Central memory CD8-positive, alpha-beta T cell (primary cell): ENCODE measurements at regions not wholly inside any gene's neighbourhood (a gene's known extent, or its start where the extent isn't known, plus 50 kb on each side); places are given as distances from the start of the nearest gene placed in this dataset.

Source experiments
- ATAC-seq: fragments of 150-1000 bp; cut with Tn5 transposase; replicated peaks from 2 replicates; pipeline ENCODE4 v1.10.0; 2022; ENCODE audit warnings: mild to moderate bottlenecking, moderate FRiP score, moderate number of reproducible peaks; ENCODE audit not compliant: poor library complexity, severe bottlenecking; ENCODE audit errors: extremely low read depth
- DNase-seq, 2 donors: peaks; one replicate each; pipeline ENCODE4 v3.0.0; 2021; ENCODE audit warnings: low spot score in 2 of 2
- H3K27ac Mint-ChIP-seq: one replicate; pipeline ENCODE4 v1.8.0; 2022; ENCODE audit warnings: low read depth, mild to moderate bottlenecking, moderate library complexity, mixed read lengths
- H3K27me3 Mint-ChIP-seq: one replicate; pipeline ENCODE4 v1.8.0; 2022; ENCODE audit warnings: mixed read lengths
- H3K36me3 Mint-ChIP-seq: one replicate; pipeline ENCODE4 v1.8.0; 2022; ENCODE audit warnings: mild to moderate bottlenecking, moderate library complexity, mixed read lengths; ENCODE audit not compliant: insufficient read depth
- H3K4me1 Mint-ChIP-seq: one replicate; pipeline ENCODE4 v1.8.0; 2022; ENCODE audit warnings: mixed read lengths
- H3K4me3 Mint-ChIP-seq: one replicate; pipeline ENCODE4 v1.8.0; 2022; ENCODE audit warnings: mild to moderate bottlenecking, moderate library complexity, mixed read lengths
- H3K9me3 Mint-ChIP-seq: one replicate; pipeline ENCODE4 v1.8.0; 2022; ENCODE audit warnings: mixed read lengths

DNA sequence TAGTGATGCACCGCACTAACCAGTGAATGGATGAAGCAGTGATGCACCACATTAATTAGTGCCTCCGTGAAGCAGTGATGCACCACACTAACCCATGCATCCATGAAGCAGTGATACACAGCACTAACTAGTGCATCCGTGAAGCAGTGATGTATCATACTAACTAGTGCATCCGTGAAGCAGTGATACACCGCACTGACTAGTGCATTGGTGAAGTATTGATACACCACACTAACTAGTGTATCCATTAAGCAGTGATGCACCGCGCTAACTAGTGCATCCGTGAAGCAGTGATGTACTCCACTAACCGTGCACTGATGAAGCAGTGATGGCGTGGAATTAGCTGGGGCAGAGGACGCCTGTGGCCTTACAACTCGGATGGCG lies 80.6 kb upstream of the NKD1 start:
- H3K4me3 Mint-ChIP-seq = no peak overlapping the region
- ATAC-seq (no peak), DNase-seq (no peak)
- H3K9me3 Mint-ChIP-seq = no peaks in the 10 kb centered on the region
- H3K36me3 Mint-ChIP-seq = peaks cover 3% of the 10 kb centered on the region
- H3K27me3 Mint-ChIP-seq = peaks cover 81% of the 10 kb centered on the region
- peaks cover 5% of the 10 kb centered on the region for H3K4me1 Mint-ChIP-seq
- no peak overlapping the region for H3K27ac Mint-ChIP-seq

DNA sequence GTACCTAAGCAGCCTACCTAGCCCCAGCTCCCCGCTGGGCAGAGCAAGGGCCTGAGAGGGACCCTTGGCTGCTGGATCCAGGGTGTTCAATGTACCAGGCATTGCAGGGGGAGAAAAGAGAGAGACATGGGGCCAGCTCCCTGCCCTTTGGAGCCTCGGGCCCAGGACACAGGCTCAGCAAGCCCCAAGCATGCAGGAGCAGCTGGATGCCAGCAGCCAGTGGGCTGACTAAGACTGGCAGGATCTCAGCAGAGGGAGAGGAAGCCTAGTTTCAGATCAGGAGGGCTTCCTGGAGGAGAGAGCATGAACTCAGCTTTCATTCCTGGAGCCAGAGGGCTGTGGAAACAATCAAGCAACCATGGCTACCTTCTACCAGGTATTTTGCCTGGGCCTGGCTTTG lies 82.0 kb upstream of the NKD1 start:
- H3K9me3 Mint-ChIP-seq = no peaks in the 10 kb centered on the region
- H3K4me3 Mint-ChIP-seq = no peak overlapping the region
- ATAC-seq = no peak
- no peak for DNase-seq
- no peak overlapping the region for H3K27ac Mint-ChIP-seq
- H3K4me1 Mint-ChIP-seq = peaks cover 5% of the 10 kb centered on the region
- H3K27me3 Mint-ChIP-seq = peaks cover 67% of the 10 kb centered on the region
- H3K36me3 Mint-ChIP-seq = peaks cover 3% of the 10 kb centered on the region

DNA sequence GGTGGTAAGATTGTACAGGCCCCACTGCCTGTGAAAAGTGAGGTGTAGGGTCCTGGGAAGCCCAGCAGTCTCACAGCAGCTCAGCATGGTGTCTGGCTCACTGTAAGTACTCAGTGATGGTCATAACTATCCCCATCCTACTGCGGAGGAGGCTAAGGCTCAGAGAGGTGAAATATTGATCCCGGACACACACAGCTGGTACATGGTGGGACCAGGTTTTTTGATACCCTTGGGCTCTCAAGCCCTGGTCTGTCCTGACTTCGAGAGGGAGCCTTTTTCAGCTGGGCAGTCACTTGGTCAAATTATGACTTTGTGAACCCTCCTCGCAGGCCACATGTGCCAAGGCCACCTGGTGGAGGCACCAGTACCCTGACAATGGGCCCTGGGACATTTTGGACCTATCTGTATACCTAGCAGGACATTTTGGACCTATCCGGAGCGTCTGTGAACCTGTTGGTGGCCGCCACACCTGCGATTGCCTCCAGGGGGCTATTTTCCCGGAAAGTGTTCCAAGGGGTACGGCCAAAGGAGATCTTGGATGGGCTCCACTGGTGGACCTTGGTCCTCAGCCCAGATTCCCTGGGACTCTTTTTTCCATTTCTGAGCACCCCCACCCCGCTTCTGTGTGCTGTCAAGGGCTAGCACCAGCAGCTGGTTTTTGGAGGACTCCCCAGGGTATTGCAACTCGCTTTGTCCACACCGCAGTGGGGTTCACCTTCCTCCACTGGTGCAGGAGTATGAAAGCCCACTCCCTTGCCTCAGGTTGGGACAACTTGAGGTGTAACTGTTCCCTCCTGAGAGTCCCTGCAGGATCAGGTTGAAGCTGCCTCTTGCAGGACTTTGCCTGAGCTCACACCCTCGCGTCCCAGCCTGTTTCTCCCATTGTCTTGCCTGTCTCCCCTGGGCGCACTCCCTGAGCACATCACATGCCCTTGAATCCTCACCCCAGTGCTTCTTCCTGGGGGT lies 83.6 kb upstream of the NKD1 start:
- Mint-ChIP-seq H3K4me3 (no peak overlapping the region), H3K9me3 (no peaks in the 10 kb centered on the region), H3K4me1 (peaks cover 5% of the 10 kb centered on the region), H3K27me3 (peaks cover 61% of the 10 kb centered on the region), H3K36me3 (peaks cover 1% of the 10 kb centered on the region), H3K27ac (no peak overlapping the region)
- DNase-seq (no peak), ATAC-seq (no peak)

DNA sequence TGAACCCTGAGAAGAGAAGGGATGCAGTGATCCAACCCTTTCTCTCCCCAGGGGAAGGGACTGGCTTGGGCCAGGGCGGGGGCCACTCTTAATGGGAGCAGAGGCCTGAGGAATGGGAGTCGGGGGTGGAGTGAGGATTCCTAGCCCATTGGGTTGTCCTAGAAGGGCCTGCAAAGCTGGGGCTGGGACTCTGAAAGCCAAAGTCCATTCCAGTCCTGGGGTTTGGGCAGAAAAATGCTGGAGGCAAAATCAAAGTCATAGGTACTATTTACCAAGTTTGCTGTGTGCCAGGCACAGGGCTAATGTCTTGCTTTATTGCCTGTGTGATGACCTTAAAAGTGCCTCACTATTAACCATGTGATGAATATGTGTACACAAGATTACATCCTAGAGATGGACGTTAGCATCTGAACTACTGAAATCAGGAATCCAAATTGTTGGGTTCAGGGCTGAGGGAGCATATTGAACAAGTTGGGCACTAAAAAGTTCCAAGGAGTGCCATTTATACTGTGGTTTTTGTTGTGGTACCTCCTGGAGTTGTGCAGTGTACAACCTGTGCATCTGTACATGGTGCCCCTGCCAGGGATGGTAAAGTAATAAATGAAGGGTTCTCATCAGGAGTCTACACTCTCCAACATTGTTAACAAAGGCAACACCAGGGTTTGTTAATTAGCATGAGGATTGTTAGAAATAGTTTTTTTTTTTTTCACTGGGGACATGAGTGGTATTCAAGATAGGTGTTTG lies 84.4 kb upstream of the NKD1 start:
- Mint-ChIP-seq H3K4me1 (peaks cover 4% of the 10 kb centered on the region), H3K36me3 (peaks cover 1% of the 10 kb centered on the region), H3K27ac (no peak overlapping the region), H3K27me3 (peaks cover 61% of the 10 kb centered on the region), H3K4me3 (no peak overlapping the region), H3K9me3 (no peaks in the 10 kb centered on the region)
- ATAC-seq (no peak), DNase-seq (no peak)

DNA sequence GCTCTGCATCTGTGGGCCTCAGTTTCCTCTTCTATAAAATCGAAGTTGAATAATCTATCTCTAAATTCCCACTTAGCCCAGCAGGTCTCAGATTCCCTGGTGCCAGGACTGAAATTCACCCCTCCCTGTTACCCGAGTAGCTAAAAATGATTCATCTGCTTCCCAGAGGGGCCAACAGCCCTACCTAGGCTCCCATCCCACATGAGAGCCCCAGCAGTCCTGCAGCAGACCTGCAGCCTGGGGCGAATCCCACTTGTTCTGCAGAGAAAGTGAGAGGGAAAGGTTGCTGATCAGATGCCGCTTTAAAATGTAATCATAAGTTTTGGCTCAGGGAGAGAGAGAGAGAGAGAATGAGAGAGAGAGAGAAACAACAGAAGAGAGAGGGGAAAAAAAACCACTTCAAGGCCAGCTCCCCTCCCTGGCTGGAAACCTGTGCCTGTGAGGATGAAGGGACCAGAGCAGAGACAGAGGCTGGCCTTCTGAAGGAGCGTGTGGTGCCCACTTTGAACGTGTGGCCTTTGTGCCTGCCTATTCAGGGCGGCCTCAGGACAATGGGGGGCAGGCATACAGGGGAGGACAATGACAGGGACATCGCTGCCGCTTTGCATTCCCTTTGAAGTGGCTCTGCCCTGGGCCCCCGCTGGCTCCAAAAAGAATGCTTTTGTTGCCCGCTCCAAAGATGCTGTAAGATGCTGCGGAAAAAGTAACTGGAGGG lies 85.2 kb upstream of the NKD1 start:
- H3K4me1 Mint-ChIP-seq = no peaks in the 10 kb centered on the region
- H3K4me3 Mint-ChIP-seq = no peak overlapping the region
- peaks cover 58% of the 10 kb centered on the region for H3K27me3 Mint-ChIP-seq
- ATAC-seq (no peak), DNase-seq (no peak)
- H3K36me3 Mint-ChIP-seq = peaks cover 1% of the 10 kb centered on the region
- H3K27ac Mint-ChIP-seq = no peak overlapping the region
- H3K9me3 Mint-ChIP-seq = no peaks in the 10 kb centered on the region

DNA sequence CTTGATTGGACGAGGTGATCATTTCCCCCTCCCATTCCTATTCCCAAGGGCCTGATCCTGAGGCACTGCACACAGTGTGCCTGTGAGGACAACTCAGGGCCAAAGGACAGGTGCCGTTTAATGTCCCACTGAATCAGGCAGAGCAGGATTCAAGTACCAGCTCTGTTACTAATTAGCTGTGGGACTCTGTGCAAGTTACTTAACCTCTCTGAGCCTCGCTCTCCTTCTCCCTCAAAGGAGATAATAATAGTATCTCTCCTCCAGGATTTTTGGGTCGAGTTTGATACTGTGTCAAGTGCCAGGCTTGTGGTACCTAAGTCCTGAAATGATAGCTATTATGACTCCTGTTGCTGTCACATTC lies 86.8 kb upstream of the NKD1 start:
- Mint-ChIP-seq H3K27ac (no peak overlapping the region), H3K9me3 (no peaks in the 10 kb centered on the region), H3K4me1 (peaks cover 5% of the 10 kb centered on the region), H3K27me3 (peaks cover 55% of the 10 kb centered on the region), H3K36me3 (peaks cover 1% of the 10 kb centered on the region), H3K4me3 (no peak overlapping the region)
- DNase-seq = no peak
- ATAC-seq = no peak

DNA sequence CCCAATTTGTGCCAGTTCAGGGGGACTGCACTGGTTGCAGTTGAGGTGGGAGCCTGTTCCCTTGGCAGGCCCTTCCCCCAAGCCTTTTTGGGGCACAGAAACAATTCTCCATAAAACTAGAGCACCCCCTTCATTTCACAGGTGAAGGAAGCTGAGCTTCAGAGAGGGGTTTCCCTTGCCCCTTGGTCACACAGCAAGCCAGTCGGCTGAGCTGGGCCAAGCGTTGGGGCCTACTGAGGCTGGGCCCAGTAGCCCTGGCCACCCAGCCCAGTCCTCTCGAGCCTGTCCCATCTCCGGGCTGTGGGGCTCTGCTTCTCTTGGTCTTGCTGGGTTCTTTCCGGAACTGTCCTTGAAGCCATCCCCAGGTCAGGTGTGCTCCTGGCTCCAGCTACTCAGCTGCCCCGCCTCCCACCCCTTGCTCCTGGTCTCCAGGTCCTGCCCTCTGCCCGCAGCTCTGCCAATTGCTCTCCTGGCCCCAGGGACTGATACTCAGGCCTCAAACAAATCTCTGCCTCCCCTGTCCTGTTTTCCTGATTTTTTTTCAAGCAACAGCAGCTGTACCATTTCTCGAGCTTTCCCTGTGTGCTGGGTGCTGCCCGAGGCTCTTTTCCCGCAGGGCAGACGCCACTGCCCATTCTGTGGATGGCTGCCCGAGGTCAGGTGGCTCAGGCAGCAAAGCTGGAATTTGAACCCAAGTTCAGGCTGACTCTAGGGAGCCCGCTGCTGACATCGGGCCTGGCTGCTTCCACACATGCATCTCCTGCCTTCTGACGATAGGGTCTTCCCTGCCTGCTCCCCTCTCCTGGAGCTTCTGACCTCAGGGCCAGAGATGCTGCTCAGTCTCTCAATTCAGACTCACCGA lies 87.4 kb upstream of the NKD1 start:
- H3K27ac Mint-ChIP-seq = no peak overlapping the region
- no peaks in the 10 kb centered on the region for H3K9me3 Mint-ChIP-seq
- peaks cover 55% of the 10 kb centered on the region for H3K27me3 Mint-ChIP-seq
- ATAC-seq = no peak
- no peak for DNase-seq
- H3K36me3 Mint-ChIP-seq = no peaks in the 10 kb centered on the region
- H3K4me3 Mint-ChIP-seq = no peak overlapping the region
- H3K4me1 Mint-ChIP-seq = peaks cover 5% of the 10 kb centered on the region

DNA sequence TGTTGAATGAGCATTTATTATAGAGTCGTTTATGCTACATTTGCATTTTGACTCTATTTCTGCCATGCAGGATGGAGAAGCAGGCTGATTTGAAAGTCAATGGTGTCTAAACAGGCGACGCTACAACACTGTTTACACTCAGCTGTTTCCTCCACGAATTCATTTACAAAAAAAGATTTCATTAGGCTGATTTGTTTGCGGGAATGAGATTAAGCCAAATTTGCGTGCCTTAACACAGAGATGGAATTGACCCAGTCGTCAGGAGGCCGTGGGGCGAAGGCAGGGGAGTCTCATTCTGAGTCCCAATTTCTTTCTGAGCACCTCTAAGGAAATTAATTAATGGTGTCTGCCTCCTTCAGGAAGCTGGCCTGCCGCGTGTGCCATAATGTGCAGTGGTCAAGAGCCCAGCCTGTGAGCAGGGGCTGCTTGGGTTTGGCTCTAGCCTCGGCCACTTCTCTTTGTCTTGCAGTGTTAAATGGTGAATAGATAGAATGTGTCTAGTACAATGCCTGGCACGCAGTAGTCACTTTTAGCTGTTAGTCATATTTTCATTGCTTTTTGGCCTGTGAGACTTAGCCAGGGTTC lies 88.6 kb upstream of the NKD1 start:
- no peaks in the 10 kb centered on the region for H3K36me3 Mint-ChIP-seq
- H3K9me3 Mint-ChIP-seq = no peaks in the 10 kb centered on the region
- H3K4me1 Mint-ChIP-seq = peaks cover 5% of the 10 kb centered on the region
- peaks cover 53% of the 10 kb centered on the region for H3K27me3 Mint-ChIP-seq
- no peak for ATAC-seq
- H3K27ac Mint-ChIP-seq = no peak overlapping the region
- no peak overlapping the region for H3K4me3 Mint-ChIP-seq
- no peak for DNase-seq

DNA sequence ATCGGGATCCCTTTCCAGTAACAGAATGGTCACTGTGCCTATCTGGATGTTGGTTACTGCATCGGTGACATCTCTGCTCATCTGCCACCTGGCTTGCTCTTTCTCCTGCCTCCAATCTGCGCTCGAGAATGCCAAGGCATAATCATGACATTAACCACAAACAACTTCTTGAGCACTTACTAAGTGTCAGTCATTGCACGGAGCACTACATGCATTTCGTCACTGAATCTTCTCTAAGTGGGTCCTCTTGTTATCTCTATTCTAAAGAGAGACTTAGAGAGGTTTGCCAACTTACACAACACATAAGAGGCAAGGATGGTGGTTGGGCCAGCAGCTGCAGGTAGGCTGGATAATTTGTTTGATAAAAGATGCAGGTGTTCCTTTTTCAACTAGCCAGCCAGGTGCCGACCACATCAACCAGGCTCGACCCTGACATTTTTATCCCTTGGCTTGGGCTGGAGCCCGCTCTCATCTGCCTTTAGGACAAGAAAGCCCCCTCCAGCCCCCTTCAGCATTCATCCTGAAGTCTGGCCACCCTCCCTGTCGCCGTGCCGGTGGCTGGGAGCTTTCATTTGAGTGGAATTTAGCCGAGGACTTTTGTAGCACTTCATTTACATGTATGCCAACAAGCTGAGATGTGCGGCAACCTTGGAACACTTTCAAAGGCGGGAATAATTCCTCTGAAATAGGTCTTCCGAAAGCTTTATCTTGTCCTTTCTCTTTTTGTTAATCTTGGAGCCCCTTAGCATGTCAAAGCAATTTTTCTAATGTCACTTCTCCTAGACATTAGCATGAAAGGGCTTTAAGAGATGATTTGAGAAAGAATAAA lies 89.3 kb upstream of the NKD1 start:
- Mint-ChIP-seq H3K4me3 (no peak overlapping the region), H3K4me1 (peaks cover 5% of the 10 kb centered on the region), H3K27ac (no peak overlapping the region), H3K36me3 (no peaks in the 10 kb centered on the region), H3K27me3 (peaks cover 47% of the 10 kb centered on the region), H3K9me3 (no peaks in the 10 kb centered on the region)
- DNase-seq (no peak), ATAC-seq (no peak)

DNA sequence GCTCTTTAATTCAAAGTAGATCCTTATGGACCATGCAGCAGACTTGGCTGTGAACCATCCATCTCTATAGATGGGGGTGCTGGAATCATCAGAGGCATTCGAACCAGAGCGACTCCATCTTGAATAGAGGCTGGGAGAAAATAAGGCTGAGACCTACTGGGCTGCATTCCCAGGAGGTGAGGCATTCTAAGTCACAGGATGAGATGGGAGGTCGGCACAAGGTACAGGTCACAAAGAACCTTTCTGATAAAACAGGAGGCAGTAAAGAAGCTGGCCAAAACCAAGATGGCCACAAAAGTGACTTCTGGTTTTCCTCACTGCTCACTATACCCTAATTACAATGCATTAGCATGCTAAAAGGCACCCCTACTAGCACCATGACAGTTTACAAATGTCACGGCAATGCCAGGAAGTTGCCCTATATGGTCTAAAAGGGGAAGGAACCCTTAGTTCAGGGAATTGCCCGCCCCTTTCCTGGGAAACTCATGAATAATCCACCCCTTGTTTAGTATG lies 89.2 kb upstream of the BRD7 start:
- Mint-ChIP-seq H3K4me1 (peaks cover 5% of the 10 kb centered on the region), H3K27ac (no peak overlapping the region), H3K4me3 (no peak overlapping the region), H3K36me3 (no peaks in the 10 kb centered on the region), H3K27me3 (peaks cover 42% of the 10 kb centered on the region), H3K9me3 (no peaks in the 10 kb centered on the region)
- DNase-seq = no peak
- no peak for ATAC-seq

DNA sequence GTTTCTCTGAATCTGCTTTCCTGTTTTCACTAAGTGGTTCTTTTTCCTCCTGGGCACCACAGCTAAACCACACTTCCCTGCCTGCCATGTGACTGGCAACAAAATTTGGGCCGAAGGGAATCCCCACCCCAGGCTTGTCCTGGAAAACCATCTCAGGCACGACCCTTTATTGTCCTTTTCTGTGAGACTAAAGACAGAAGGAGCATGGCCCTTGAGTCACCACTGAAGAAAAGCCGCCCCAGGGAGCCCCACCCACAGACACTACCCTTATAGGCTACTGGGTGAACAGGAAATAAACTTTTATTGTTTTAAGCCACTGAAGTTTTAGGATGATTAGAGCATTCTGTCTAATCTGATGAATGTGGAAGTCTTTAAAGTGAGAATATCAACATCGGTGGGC lies 88.6 kb upstream of the BRD7 start:
- H3K9me3 Mint-ChIP-seq = no peaks in the 10 kb centered on the region
- H3K36me3 Mint-ChIP-seq = no peaks in the 10 kb centered on the region
- DNase-seq (no peak), ATAC-seq (no peak)
- no peak overlapping the region for H3K4me3 Mint-ChIP-seq
- H3K4me1 Mint-ChIP-seq = peaks cover 5% of the 10 kb centered on the region
- H3K27me3 Mint-ChIP-seq = peaks cover 42% of the 10 kb centered on the region
- H3K27ac Mint-ChIP-seq = no peak overlapping the region
